Tibial nerve (tissue), 4 donors: ENCODE measurements at regions not wholly inside any gene's neighbourhood (a gene's known extent, or its start where the extent isn't known, plus 50 kb on each side); places are given as distances from the start of the nearest gene placed in this dataset.

Experiments used
- CTCF ChIP-seq, 5 experiments: fragments of 200-600 bp in 3 of 5; fragments of 450-650 bp in 2 of 5; sonication (generic) in 3 of 5; IDR thresholded peaks; one replicate each; pipeline ENCODE4 v1.5.1; 2016 to 2019; ENCODE audit warnings: antibody characterized with exemption in 5 of 5, mild to moderate bottlenecking in 3 of 5, moderate library complexity in 2 of 5
- EP300 ChIP-seq, 2 donors: sonication (generic); formaldehyde crosslinking; IDR thresholded peaks; one replicate each; pipeline ENCODE4 v1.6.1; 2017; ENCODE audit warnings: antibody characterized with exemption in 2 of 2, mild to moderate bottlenecking in 1 of 2
- POLR2A ChIP-seq, 2 donors: fragments of 450-650 bp; IDR thresholded peaks; one replicate each; pipeline ENCODE4 v1.6.1; 2017; ENCODE audit warnings: antibody characterized with exemption in 2 of 2, mild to moderate bottlenecking in 2 of 2, moderate library complexity in 2 of 2

- TF ChIP-seq CTCF (IDR thresholded peaks at IDR 0.05) (no peak), POLR2A (IDR thresholded peaks at IDR 0.05) (no peak), EP300 (IDR thresholded peaks at IDR 0.05) (no peak)
Observed at GRCh38 chr13:34721631-34722595, 220.2 kb upstream of the NBEA start.
